PFSK-1 (cell line): ENCODE measurements at regions not wholly inside any gene's neighbourhood (a gene's known extent, or its start where the extent isn't known, plus 50 kb on each side); places are given as distances from the start of the nearest gene placed in this dataset.

Source experiments
- FOXP2 ChIP-seq: optimal IDR thresholded peaks from 2 replicates; pipeline ENCODE3; 2011; ENCODE audit warnings: borderline replicate concordance, control low read depth, inconsistent platforms; ENCODE audit not compliant: insufficient read depth; ENCODE audit errors: extremely low read length, extremely low read depth
- POLR2AphosphoS5 ChIP-seq: IDR thresholded peaks from 2 replicates; pipeline ENCODE4 v1.6.1; 2012; ENCODE audit warnings: low read depth, mild to moderate bottlenecking, control low read depth, low read length, moderate library complexity
- SIN3A ChIP-seq: IDR thresholded peaks from 2 replicates; pipeline ENCODE4 v1.6.1; 2012; ENCODE audit warnings: mild to moderate bottlenecking, low read length, moderate library complexity, borderline replicate concordance; ENCODE audit not compliant: insufficient read depth
- TAF1 ChIP-seq: IDR thresholded peaks from 2 replicates; pipeline ENCODE4 v1.6.1; 2012; ENCODE audit warnings: low read length, control low read depth, borderline replicate concordance; ENCODE audit not compliant: insufficient read depth
- TF ChIP-seq, protein P1 (sequence below), 2 experiments: IDR thresholded peaks; 2 replicates each; pipeline versions ENCODE4 v1.6.1 to v1.8.0; 2011 to 2012; ENCODE audit warnings: low read depth in 2 of 2, low read length in 2 of 2, control low read depth in 1 of 2, inconsistent platforms in 1 of 2, mild to moderate bottlenecking in 1 of 2, moderate library complexity in 1 of 2; ENCODE audit not compliant: insufficient read depth in 1 of 2

DNA sequence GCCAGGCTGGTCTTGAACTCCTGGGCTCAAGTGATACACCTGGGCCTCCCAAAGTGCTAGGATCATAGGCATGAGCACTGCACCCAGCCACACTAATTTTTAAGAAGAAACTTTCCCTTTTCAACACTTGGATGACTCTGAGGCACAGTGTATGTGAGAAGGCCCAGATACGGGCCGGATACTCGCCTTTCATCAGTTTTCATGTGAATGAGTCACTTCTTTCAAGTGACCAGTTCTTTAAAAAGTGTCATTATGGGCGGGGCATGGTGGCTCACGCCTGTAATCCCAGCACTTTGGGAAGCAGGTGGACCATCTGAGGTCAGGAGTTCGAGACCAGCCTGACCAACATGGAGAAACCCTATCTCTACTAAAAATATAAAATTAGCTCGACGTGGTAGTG, 120.8 kb downstream of the CTTN start:
- TF ChIP-seq POLR2AphosphoS5 (no peak), FOXP2 (no peak), TAF1 (no peak), SIN3A (no peak)
- TF ChIP-seq, protein P1, sequence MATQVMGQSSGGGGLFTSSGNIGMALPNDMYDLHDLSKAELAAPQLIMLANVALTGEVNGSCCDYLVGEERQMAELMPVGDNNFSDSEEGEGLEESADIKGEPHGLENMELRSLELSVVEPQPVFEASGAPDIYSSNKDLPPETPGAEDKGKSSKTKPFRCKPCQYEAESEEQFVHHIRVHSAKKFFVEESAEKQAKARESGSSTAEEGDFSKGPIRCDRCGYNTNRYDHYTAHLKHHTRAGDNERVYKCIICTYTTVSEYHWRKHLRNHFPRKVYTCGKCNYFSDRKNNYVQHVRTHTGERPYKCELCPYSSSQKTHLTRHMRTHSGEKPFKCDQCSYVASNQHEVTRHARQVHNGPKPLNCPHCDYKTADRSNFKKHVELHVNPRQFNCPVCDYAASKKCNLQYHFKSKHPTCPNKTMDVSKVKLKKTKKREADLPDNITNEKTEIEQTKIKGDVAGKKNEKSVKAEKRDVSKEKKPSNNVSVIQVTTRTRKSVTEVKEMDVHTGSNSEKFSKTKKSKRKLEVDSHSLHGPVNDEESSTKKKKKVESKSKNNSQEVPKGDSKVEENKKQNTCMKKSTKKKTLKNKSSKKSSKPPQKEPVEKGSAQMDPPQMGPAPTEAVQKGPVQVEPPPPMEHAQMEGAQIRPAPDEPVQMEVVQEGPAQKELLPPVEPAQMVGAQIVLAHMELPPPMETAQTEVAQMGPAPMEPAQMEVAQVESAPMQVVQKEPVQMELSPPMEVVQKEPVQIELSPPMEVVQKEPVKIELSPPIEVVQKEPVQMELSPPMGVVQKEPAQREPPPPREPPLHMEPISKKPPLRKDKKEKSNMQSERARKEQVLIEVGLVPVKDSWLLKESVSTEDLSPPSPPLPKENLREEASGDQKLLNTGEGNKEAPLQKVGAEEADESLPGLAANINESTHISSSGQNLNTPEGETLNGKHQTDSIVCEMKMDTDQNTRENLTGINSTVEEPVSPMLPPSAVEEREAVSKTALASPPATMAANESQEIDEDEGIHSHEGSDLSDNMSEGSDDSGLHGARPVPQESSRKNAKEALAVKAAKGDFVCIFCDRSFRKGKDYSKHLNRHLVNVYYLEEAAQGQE (IDR thresholded peaks at IDR 0.05; ENCODE audit: insufficient read depth in 1 of 2, low read depth in 2 of 2, low read length in 2 of 2) = no peak
